Fibroblast of villous mesenchyme (primary cell): ENCODE measurements at regions not wholly inside any gene's neighbourhood (a gene's known extent, or its start where the extent isn't known, plus 50 kb on each side); places are given as distances from the start of the nearest gene placed in this dataset.
A peak's percentile ranks its signal among the peaks of the same experiment; 100 is the strongest.

Experiments used
- DNase-seq: peaks from one replicate; pipeline ENCODE4 v3.0.0-alpha.2; 2010; ENCODE audit warnings: low read depth
- H3K4me3 ChIP-seq: 2 replicates; pipeline ENCODE4 v1.5.1; 2011; ENCODE audit warnings: low read depth, mild to moderate bottlenecking, low read length
- CTCF ChIP-seq: IDR thresholded peaks from 2 replicates; pipeline ENCODE4 v1.5.1; 2012; ENCODE audit warnings: low read depth, mild to moderate bottlenecking, low read length; ENCODE audit not compliant: insufficient read depth

- TF ChIP-seq CTCF = no peak
- no peak for DNase-seq
- no peak overlapping the region for H3K4me3 ChIP-seq
These were observed 702.7 kb downstream of the MED13L start for GRCh38 chr12:115574826-115575225.

- H3K4me3 ChIP-seq = no peak overlapping the region
- peak; percentile 38 for DNase-seq
- TF ChIP-seq CTCF = no peak
These were observed 705.1 kb downstream of the MED13L start for GRCh38 chr12:115572440-115572839.

GRCh38 chr12:115571446-115571845 is 706.0 kb downstream of the MED13L start:
- H3K4me3 ChIP-seq = no peak overlapping the region
- no peak for TF ChIP-seq CTCF
- DNase-seq = no peak

GRCh38 chr12:115571027-115571426 is 706.5 kb downstream of the MED13L start:
- H3K4me3 ChIP-seq = no peak overlapping the region
- TF ChIP-seq CTCF = no peak
- no peak for DNase-seq

GRCh38 chr12:115570069-115570777 is 707.3 kb downstream of the MED13L start:
- peak overlapping the region; percentile 19 for H3K4me3 ChIP-seq
- no peak for TF ChIP-seq CTCF
- DNase-seq = peak; percentile 1

GRCh38 chr12:115569345-115570068 is 708.0 kb downstream of the MED13L start:
- H3K4me3 ChIP-seq = no peak overlapping the region
- DNase-seq = no peak
- TF ChIP-seq CTCF = no peak
